SK-N-MC (cell line): ENCODE measurements at regions not wholly inside any gene's neighbourhood (a gene's known extent, or its start where the extent isn't known, plus 50 kb on each side); places are given as distances from the start of the nearest gene placed in this dataset.

Source experiments
- EZH2 ChIP-seq: fragments of 200-600 bp; sonication (generic); IDR thresholded peaks from one replicate; pipeline ENCODE4 v1.6.1; 2017; ENCODE audit warnings: antibody characterized with exemption
- FOXP2 ChIP-seq: optimal IDR thresholded peaks from 2 replicates; pipeline ENCODE3; 2011; ENCODE audit warnings: mild to moderate bottlenecking, moderate library complexity; ENCODE audit not compliant: insufficient read depth; ENCODE audit errors: extremely low read length, control extremely low read depth
- POLR2AphosphoS5 ChIP-seq: IDR thresholded peaks from 2 replicates; pipeline ENCODE4 v1.6.1; 2012; ENCODE audit warnings: mild to moderate bottlenecking, low read depth, low read length, borderline replicate concordance

DNA sequence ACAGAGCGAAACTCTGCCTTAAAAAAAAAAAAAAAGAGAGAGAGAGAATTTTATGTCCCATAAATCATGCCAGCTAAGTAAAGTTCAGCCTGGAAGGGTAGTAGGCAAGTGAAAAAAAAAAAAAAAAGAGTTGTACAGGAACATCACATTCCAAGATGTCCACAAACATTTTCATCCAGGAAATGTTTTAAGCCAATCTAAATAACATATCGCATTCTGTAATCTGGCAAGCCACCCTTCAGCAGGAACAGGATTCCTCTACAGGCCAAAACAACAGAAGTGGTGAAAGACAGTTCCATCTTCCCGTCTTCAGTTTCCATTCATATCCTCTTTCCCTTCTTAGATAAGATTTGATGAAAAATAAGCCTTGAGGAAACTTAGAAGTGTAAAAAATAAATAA, 1108.1 kb upstream of the DDX18 start:
- no peak for TF ChIP-seq EZH2
- no peak for TF ChIP-seq POLR2AphosphoS5
- TF ChIP-seq FOXP2: no peak
